ENCODE measurements at regions not wholly inside any gene's neighbourhood (a gene's known extent, or its start where the extent isn't known, plus 50 kb on each side); places are given as distances from the start of the nearest gene placed in this dataset.

GRCh38 chr6:150537893-150538292 lies 61.8 kb upstream of the PLEKHG1 start:
- TF ChIP-seq PATZ1 (CRISPR knock-in tag; IDR thresholded peaks at IDR 0.05; ENCODE audit: borderline replicate concordance) (no peak), POU6F1 (CRISPR knock-in tag; IDR thresholded peaks at IDR 0.05; ENCODE audit: borderline replicate concordance, low read depth) (no peak), CSDC2 (CRISPR knock-in tag; IDR thresholded peaks at IDR 0.05) (no peak)

Data from SK-N-SH treated with all-trans-retinoic acid at 6 μM for 48 hours (cell line).